HG03039 (cell line): ENCODE measurements at regions not wholly inside any gene's neighbourhood (a gene's known extent, or its start where the extent isn't known, plus 50 kb on each side); places are given as distances from the start of the nearest gene placed in this dataset.
A peak's percentile ranks its signal among the peaks of the same experiment; 100 is the strongest.

Experiments used
- ATAC-seq: cut with Tn5 transposase; IDR thresholded peaks from one replicate; pipeline ENCODE4 v1.9.1; 2021; ENCODE audit warnings: mild to moderate bottlenecking, moderate library complexity; ENCODE audit not compliant: unreplicated experiment

DNA sequence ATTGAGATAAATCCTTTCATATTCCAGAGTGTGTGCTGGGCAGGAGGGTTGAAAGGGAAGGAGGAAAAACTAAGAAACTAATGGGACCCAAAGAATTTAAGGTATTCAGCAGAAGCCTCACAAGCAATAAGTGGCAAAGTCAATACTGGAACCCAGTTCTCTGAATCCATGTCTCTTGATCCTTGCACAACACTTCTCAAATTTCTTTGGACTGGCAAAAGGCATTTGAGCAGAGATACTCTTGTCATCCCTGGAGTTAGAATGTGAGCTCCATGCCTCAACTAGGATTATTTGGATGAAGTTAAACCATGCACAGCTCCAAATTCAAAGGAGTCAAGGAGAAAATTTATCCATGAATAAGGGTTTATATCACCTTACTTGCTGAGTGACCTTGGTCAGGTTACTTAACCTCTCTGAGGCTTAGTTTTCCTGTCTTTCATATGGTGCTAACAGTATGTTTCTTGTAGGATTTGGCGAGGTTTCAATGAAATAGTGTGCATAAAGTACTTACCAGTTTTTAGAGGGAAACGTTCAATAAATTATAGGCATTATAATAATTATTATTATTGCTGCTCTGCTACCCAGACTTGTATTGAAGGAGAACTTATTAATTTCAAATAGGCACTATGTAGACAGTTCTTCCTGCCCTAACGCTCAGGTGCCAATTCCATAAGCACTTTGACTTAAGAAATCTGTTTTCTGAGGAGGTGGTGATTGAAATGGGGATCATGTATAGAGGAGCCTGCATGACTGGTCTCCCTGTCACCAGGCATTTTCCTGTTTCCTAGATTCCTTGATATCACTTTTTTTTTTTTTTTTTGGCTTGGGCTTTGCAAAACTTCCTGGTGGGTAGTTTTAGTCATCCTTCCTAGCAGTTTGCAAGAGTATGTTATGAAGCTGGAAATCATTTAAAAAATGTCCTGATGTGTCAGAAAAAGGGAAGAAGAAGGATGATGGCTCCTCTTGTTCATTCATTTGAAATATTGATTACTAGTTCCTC is 125.0 kb upstream of the JUN start:
- no peak for ATAC-seq

DNA sequence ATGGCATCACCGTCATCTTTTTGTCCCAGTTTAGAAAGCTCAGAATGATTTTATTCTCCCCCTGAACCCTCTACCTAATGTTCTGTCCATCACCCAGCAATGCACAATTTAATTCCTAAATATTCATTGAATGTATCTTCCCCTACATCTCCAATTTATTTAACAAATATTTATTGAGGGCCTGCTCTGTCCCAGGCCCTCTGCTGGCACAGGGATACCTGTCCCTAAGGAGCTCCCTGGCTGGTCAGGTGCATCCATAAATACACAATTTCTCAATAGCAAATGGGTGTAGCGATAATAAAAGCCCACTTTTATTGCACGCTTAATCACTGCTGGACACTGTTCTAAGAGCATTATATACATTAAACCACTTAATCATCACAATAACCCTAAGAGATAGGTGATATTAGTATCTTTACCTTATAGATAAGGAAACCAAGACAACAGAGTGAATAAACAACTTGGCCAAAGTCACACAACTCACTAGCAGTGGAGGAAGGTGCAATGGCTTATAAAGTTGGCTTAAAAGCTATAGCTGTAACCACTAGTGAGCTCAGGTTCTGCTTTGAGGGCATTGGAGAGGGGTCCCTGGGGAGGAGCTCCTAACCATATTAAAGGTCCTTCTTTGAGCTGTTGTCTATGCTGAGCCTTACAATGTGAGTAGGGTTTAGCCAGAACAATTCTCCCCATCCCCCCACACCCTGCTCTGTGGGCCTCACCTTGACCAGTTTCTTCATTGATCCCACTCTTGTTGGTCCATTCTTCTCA is 126.3 kb upstream of the JUN start:
- ATAC-seq, result no peak

DNA sequence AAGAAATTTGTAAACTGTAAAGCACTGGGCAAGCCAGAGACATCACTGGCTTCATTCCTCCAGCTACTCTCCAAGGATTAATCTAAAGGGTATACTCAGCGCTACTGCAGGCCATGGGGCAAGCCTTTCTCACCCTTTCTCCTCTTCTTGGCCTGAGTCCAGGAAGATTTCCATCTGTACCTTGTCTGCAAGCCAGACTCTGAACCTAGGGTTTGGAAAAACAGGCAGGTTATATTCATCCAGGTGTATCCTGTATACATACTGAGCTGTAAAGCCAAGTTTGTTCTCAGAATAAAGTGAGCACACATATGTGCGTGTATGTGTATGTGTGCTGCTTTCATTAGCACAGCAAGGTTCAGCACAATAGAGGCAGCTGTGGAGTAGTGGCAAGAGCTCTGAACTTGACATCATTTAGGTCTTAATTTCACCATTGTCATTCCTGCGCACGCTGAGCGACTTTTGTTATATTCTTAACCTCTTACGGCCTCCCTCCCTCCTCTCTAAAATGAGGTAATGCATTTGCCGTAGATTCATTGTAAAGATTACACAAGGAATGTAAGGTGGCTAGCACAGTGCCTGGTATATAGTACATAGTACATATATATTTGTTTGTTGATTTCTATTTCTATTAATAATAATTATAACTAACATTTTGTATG is 128.1 kb upstream of the JUN start:
- ATAC-seq, result no peak

DNA sequence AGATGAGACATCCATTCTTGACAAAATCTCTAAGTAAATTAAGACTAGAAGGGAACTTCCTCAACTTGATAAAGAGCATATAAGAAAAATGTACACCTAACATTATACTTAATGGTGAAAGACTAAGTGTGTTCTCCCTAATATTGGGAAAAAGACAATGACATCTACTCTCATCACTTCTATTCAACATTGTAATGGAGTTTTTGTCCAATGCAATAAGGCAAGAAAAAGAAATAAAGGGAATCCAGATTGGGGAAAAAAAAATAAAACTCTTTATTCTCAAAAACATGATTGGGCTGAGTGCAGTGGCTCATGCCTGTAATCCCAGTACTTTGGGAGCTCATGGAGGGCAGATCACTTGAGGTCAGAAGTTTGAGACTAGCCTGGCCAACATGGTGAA is 131.1 kb upstream of the JUN start:
- no peak for ATAC-seq

DNA sequence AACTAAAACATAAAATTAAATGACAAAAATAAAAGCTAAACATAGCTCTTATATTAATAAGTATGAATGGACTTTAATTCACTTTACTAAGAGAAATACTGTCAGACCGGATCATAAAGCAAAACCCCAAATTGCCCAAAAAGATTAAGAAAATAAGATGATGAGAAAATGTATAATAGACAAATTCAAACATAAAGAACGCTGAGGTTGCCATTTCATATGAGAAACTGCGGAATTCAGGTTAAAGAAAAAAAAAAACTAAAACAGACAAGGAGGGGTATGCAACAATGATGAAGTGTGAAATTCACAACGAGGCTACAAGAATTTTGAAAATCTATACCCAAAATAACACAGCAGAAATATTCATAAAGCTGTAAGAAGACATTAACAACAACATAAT is 133.6 kb upstream of the JUN start:
- ATAC-seq, result no peak

DNA sequence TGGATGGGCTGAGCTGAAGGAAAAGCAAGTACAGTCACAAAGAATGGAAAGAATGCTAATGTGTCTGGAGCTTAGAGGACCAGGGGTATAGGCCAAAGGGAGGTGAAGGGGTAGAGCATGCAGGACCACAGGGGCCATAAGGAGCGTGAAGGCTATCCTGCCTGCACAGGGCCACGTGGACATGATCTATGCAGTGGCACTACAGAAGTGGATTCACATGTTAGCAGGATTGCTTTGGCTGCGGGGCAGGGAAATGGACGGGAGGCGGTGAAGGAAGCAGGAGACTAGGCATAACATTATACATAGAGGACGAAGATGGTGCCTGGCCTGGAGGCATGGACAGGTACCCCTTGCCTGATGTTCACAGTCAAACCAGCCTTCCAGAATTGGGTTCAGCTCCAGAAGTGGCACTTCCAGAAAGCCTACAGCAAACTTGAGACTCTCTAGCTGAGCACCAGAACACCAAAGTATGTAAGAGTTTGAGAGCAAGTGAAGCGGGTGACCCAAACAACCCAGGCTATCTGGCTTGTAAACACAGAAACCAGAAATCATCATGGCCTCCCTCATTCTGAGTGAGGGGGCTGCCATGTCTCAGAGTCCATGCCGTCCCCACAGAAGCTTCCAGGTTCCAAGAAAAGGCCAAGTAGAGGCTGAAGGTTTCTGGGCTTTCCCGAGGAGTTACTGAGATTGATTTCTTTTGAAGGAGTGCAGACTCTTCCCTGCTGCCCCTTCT is 135.5 kb upstream of the JUN start:
- ATAC-seq, result no peak

DNA sequence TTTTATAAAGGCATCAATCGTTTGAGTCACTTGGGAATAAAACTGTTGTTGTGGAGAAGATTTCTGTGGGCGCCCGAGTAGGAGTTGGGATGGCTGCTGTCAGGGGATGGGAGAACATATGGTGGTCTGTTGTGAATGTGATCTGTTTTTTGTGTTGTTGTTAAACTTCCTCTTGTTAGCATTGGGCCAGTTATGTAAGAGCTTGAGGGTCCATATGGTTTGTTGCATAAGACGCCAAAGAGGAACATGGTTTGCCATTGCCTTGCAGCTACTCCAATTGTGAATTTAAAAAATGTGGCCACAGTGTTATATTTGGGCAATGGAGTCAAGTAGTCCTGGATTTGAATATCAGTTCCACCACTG is 136.1 kb upstream of the JUN start:
- ATAC-seq, result no peak

DNA sequence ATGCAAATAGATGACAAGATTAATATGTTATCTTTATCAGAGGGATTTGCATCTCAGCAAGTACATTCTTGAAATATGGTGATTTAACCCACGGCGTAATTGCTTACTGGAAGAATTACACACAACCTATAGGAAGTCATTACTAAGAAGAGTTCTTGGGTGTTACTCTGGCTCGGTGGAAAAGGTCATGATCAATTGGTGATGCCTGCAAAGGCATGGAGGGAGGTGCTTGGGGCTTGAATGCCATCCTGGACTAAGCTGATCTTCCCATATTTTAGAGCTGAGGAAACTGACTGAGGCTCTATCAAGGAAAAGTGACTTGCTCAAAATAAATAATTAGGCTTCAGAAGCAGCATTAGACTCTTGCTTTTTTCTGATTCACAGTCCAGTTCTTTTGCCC is 137.5 kb upstream of the JUN start:
- no peak for ATAC-seq

DNA sequence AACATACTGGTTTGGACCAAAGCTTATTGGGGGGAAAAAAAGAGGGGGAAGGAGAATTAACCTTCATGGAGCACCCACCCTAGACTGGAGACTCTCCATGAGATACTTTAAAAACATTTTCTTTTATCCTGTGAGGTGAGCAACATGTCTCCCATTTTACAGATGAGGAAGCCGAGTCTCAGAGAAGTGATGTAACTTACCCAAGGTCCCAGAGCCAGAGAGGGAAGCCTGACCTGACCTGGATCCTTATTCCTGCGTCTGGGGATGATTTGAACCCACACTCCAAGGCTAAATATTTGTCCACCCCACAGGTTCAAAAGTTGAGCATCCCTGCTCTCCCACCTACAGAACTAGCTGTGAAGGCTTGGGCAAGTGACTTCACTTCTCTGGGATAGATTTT is 137.9 kb upstream of the JUN start:
- ATAC-seq, result no peak

DNA sequence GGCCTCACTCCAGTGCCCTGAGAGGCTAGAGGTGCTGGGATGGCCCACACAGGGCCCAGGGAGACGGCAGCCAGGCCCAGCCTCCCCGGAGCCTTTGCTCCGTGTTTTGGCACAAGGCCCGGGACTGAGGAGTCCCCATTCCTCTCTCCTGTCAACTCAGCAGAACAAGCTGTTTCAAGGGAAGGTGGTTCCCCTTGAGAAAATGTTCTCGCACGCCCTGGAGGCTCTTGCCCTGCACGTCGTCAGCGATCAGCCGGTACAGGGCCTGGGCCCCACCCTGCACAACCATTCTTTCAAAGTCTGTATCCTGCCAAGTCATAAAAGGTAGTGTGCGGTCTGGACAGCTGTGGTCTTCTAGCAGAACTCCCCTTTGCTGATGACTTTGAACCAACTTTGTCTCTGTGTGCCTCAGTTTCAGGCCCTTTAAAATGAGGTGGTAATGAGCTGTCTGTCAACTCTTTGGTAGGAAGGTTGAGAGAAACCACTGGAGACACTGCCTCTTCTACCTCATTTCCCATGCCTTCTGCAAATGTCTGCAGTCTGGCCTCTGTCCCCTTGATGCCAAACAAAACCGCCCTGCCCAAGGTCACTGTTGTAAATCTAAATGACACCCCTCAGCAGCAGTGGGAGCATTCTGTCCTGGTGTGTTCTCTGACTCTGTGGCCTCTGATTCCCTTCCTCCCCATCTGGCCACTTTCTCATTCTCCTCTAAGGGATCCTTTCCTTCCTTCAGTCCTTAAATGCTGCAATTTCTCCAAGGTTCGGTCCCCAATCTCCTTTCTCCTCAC is 138.6 kb upstream of the JUN start:
- peak; percentile 76 for ATAC-seq

DNA sequence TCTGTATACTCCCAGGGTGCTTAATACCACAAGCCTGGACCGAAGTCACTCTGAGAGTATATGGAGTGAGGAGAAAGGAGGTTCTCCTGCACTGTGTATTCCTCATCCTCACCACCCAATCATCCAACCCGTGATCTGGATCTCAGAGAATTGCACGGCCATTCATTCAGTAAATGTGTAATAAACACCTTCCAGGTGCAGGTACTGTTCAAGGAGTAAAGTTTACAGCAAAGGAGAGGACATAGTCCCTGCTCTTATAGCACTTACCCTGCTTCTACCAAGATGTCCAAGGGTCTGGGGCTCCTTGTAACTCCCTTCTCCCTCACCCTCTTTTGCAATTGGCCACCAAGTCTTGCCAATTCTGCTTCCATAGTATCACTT is 139.2 kb upstream of the JUN start:
- no peak for ATAC-seq

DNA sequence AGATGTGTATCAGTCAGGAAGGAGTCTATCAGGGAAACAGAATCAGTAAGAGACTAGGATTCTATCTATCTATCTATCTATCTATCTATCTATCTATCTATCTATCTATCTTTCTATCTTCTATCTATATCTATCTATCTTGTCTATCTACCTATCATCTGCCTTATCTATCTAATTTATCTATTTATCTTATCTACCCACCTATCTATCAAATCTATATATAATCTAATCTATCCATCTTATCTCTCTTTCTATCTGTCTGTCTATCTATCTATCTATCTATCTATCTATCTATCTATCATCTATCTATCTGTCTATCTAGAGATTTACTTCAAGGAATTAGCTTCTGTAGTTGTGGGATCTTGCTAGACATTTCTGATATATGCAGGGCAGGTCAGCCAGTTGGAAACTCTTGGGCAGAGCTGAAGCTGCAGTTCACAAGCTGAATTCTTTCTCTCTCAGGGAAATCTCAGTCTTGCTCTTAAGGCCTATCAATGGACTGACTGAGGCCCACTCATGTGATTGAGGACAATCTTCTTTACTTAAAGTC is 140.2 kb upstream of the JUN start:
- ATAC-seq, result no peak

DNA sequence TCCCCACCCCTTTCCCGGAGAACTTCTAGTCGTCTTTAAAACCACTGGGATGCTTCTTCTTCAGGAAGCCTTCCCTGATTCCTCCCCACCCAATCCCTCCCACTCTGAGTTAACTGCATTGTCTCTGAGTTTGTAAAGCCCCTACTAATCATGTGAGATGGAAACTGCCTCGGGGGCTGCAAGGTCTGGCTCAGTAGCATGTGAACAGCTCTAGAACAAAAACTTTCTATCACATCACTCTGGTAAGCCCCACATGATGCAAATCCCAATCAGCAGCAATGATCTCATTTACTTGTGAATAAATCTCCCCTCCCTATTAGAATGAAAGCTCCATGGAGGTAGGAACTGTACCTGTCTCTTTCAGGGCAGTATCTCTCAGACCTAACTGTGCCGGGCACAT is 141.0 kb upstream of the JUN start:
- ATAC-seq, result no peak

DNA sequence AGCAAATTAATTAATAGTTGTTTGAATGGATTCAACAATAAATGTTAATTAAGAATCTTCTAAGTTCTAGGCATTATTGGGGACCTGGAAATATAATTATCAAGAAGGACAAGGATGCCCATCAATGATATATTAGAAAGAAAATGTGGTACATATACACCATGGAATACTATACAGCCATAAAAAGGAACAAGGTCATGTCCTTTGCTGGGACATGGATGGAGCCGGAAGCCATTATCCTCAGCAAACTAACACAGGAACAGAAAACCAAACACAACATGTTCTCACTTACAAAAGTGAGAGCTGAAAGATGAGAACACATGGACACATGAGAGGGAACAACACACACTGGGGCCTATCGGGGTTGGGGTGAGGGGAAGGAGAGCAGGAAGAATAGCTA is 141.4 kb upstream of the JUN start:
- ATAC-seq, result no peak

DNA sequence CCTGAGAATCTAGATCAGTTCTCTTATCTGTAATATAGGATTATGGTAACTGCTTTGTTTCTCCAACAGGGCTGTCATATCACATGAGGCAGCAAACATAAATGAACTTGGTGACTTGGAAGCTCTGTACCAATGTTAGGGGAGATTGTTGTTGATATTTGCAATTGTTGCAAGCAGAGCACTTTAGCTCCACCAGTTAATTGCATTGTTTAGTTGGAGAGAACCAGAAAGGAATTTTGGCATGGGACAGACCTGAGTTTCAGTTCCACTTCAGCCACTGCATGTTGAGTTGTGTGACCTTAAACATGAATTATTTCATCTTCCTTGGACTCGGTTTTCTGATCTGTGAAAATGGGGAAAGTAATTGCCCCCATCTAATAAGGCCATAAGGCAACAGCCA is 142.3 kb upstream of the JUN start:
- no peak for ATAC-seq

DNA sequence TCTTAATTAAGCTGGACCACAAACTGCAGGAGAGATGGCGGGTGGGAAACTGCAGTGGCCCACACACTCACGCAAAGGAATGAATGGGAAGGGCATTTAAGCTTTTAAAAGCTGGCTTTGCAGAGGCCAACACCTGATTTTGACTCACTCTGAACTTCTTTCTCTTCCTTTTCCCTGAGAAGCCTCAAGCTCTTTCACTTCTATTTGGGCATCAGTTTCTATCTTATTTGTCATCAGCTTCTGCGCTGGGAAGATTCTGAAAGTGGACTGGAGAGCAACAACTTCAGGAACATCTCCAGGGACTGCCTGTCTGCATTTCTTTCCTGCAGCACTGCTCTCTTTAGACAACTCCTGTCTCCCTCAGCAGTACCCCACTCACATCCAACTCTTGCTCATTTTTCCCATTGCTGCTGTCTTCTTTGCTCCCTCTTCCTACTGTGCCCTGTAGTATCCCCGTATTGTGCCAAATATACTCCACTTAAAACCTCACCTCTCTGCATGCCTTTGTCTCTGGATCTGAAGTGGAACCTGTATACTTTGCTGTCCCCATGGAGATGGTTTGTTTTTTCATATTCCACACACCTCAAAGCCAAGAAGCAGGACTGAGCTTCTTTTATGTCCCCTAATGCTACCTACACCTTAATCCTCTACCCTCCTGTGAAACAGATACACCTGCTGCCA is 143.3 kb upstream of the JUN start:
- no peak for ATAC-seq

DNA sequence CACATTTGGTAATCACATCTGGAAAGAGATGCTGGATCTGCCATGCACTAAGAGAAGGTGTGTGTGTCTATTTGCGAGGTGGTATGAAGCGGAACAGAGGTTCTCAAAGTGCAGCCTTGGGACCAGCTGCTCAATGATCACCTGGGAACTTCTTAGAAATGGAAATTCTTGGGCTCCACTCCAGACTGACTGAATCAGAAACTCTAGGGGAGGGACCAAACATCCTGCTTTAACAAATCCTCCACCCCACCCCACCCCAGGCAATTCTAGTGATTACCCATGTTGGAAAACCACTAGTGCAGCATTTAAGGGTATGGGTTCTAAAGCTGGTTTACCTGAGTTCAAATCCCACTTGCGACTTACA is 143.9 kb upstream of the JUN start:
- no peak for ATAC-seq

DNA sequence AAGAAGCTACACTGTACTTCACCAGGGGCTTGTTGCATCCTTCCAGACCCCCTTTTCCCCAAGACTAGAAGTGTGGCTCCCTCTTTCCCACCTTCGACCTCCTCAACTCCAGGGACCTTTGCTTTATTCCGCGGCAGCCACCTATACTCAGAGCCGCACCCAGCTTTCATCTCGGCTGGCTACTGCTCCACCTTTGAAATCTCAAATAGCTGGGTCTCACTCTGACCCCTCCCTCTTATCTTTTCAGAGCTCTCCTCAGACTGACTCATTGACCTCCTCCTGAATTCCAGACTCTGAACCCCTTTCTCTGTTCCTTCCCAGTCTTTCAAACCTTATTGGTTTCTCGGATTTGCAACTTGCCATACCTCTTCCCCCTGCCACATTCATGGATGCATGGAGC is 144.7 kb upstream of the JUN start:
- no peak for ATAC-seq

DNA sequence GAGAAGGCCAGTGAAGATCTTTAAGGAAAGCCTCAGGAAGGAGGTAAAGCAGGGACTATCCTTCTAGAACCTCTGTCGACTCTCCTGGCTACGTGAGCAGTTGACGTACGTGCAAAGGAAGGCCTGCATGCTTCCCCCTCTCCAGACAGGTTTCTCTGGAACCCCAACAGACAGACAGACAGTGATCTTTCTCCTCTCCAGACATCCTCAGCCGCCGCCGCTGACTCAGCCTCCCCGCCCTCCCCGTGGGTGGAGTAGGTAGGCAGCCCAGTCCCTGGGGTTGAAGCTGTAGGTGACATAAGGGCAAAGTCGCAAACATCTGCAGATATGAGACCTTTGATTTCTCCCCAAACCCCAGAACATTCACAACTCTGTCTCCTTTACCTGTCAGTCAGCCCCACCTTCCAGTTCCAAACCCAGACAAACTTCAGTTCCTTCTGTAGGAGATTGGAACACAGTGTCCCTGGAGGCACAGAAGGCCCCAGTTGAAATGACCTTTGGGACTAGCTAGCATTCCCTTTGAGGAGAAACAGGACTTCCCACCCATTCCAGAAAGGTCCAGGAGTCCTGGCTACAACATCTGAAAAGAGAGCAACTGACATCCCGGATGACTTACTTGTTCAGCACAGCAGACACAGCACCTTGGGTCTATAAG is 146.0 kb upstream of the JUN start:
- ATAC-seq, result no peak
